H9 (cell line): ENCODE measurements at regions not wholly inside any gene's neighbourhood (a gene's known extent, or its start where the extent isn't known, plus 50 kb on each side); places are given as distances from the start of the nearest gene placed in this dataset.

Source experiments
- DNase-seq: peaks from one replicate; pipeline ENCODE4 v3.0.0-alpha.2; 2017
- H2AFZ ChIP-seq: one replicate; pipeline ENCODE4 v1.6.1; 2013; ENCODE audit warnings: mild to moderate bottlenecking, low read length, control low read depth, moderate library complexity
- H2AK5ac ChIP-seq: 2 replicates; pipeline ENCODE4 v1.6.1; 2013; ENCODE audit warnings: low read length, control low read depth, mixed read lengths; ENCODE audit not compliant: insufficient read length
- H2BK120ac ChIP-seq: one replicate; pipeline ENCODE4 v1.6.1; 2013; ENCODE audit warnings: low read depth, mild to moderate bottlenecking, low read length, control low read depth, inconsistent platforms; ENCODE audit not compliant: poor library complexity, severe bottlenecking
- H2BK12ac ChIP-seq: 2 replicates; pipeline ENCODE4 v1.6.1; 2013; ENCODE audit warnings: low read length, control low read depth, mixed read lengths, low read depth; ENCODE audit not compliant: insufficient read length
- H2BK15ac ChIP-seq: 2 replicates; pipeline ENCODE4 v1.6.1; 2013; ENCODE audit warnings: low read depth, low read length, control low read depth
- H2BK20ac ChIP-seq: one replicate; pipeline ENCODE4 v1.6.1; 2013; ENCODE audit warnings: low read depth, mild to moderate bottlenecking, low read length, control low read depth, inconsistent platforms; ENCODE audit not compliant: poor library complexity, severe bottlenecking
- H2BK5ac ChIP-seq: 2 replicates; pipeline ENCODE4 v1.6.1; 2013; ENCODE audit warnings: low read length, control low read depth, mixed read lengths; ENCODE audit not compliant: insufficient read length
- H3K14ac ChIP-seq: 2 replicates; pipeline ENCODE4 v1.6.1; 2013; ENCODE audit warnings: low read length, control low read depth; ENCODE audit not compliant: insufficient read depth
- H3K18ac ChIP-seq: 2 replicates; pipeline ENCODE4 v1.6.1; 2013; ENCODE audit warnings: low read depth, mild to moderate bottlenecking, mixed read lengths, low read length, control low read depth; ENCODE audit not compliant: insufficient read length
- H3K23ac ChIP-seq: 2 replicates; pipeline ENCODE4 v1.6.1; 2013; ENCODE audit warnings: low read length, control low read depth, mixed read lengths, low read depth; ENCODE audit not compliant: insufficient read length
- H3K23me2 ChIP-seq: 2 replicates; pipeline ENCODE4 v1.6.1; 2013; ENCODE audit warnings: low read depth, mild to moderate bottlenecking, mixed read lengths, low read length, control low read depth; ENCODE audit not compliant: insufficient read length, poor library complexity, severe bottlenecking
- H3K27ac ChIP-seq: 2 replicates; pipeline ENCODE4 v1.5.1; 2013; ENCODE audit warnings: low read length, control low read depth, mixed read lengths, low read depth; ENCODE audit not compliant: insufficient read length
- H3K27me3 ChIP-seq: 2 replicates; pipeline ENCODE4 v1.6.1; 2013; ENCODE audit warnings: low read length, control low read depth, inconsistent platforms; ENCODE audit not compliant: insufficient read depth
- H3K4ac ChIP-seq: 2 replicates; pipeline ENCODE4 v1.6.1; 2013; ENCODE audit warnings: low read depth, mild to moderate bottlenecking, control low read depth, inconsistent platforms, low read length, moderate library complexity
- H3K4me1 ChIP-seq: 2 replicates; pipeline ENCODE4 v1.6.1; 2013; ENCODE audit warnings: low read length, control low read depth, inconsistent platforms; ENCODE audit not compliant: insufficient read depth
- H3K4me2 ChIP-seq: 2 replicates; pipeline ENCODE4 v1.6.1; 2013; ENCODE audit warnings: low read length, control low read depth, mixed read lengths; ENCODE audit not compliant: insufficient read length, insufficient read depth
- H3K56ac ChIP-seq: 2 replicates; pipeline ENCODE4 v1.6.1; 2013; ENCODE audit warnings: low read depth, mild to moderate bottlenecking, mixed read lengths, low read length, control low read depth; ENCODE audit not compliant: insufficient read length
- H3K79me1 ChIP-seq: 2 replicates; pipeline ENCODE4 v1.6.1; 2013; ENCODE audit warnings: low read depth, mild to moderate bottlenecking, moderate library complexity, low read length, control low read depth, inconsistent platforms; ENCODE audit not compliant: insufficient read depth, poor library complexity, severe bottlenecking
- H3K79me2 ChIP-seq: 2 replicates; pipeline ENCODE4 v1.6.1; 2013; ENCODE audit warnings: low read length, control low read depth, inconsistent platforms; ENCODE audit not compliant: insufficient read depth
- H3K9ac ChIP-seq: 2 replicates; pipeline ENCODE4 v1.6.1; 2013; ENCODE audit warnings: low read length, control low read depth, mixed read lengths; ENCODE audit not compliant: insufficient read length; ENCODE audit errors: extremely low read depth
- H3K9me3 ChIP-seq: one replicate; pipeline ENCODE4 v1.6.1; 2013; ENCODE audit warnings: low read depth, low read length, inconsistent platforms; ENCODE audit not compliant: control insufficient read depth
- H3T11ph ChIP-seq: one replicate; pipeline ENCODE4 v1.6.1; 2013; ENCODE audit warnings: mild to moderate bottlenecking, low read length, control low read depth, inconsistent platforms
- H4K20me1 ChIP-seq: one replicate; pipeline ENCODE4 v1.6.1; 2013; ENCODE audit not compliant: control insufficient read depth, insufficient read length, insufficient read depth
- H4K5ac ChIP-seq: 2 replicates; pipeline ENCODE4 v1.6.1; 2013; ENCODE audit warnings: low read depth, mild to moderate bottlenecking, mixed read lengths, low read length, control low read depth; ENCODE audit not compliant: insufficient read length
- H4K8ac ChIP-seq: replicated peaks from 2 replicates; pipeline ENCODE4 v1.6.1; 2013; ENCODE audit warnings: low read length, control low read depth, mixed read lengths, low read depth; ENCODE audit not compliant: insufficient read length
- H4K91ac ChIP-seq: 2 replicates; pipeline ENCODE4 v1.6.1; 2013; ENCODE audit warnings: low read depth, mild to moderate bottlenecking, moderate library complexity, mixed read lengths, low read length, control low read depth; ENCODE audit not compliant: insufficient read length
- H3K27ac Mint-ChIP-seq, 3 experiments: 2 replicates in 2 of 3; 3 replicates in 1 of 3; pipeline ENCODE4 v1.8.0; 2020 to 2021; ENCODE audit warnings: mixed read lengths in 3 of 3, mild to moderate bottlenecking in 1 of 3, moderate library complexity in 1 of 3
- H3K27me3 Mint-ChIP-seq: 2 replicates; pipeline ENCODE4 v1.8.0; 2021; ENCODE audit warnings: low read depth, mild to moderate bottlenecking, moderate library complexity, mixed read lengths
- H3K36me3 Mint-ChIP-seq, 3 experiments: 2 replicates in 2 of 3; 3 replicates in 1 of 3; pipeline ENCODE4 v1.8.0; 2020 to 2021; ENCODE audit warnings: low read depth in 3 of 3, mixed read lengths in 3 of 3; ENCODE audit not compliant: insufficient read depth in 1 of 3
- H3K4me1 Mint-ChIP-seq, 2 experiments: 2 replicates each; pipeline ENCODE4 v1.8.0; 2020; ENCODE audit warnings: mixed read lengths in 2 of 2
- H3K4me3 Mint-ChIP-seq, 2 experiments: 2 replicates in 1 of 2; 3 replicates in 1 of 2; pipeline ENCODE4 v1.8.0; 2020 to 2021; ENCODE audit warnings: mild to moderate bottlenecking in 2 of 2, mixed read lengths in 2 of 2, moderate library complexity in 1 of 2
- H3K9me3 Mint-ChIP-seq, 2 experiments: 2 replicates in 1 of 2; 3 replicates in 1 of 2; pipeline ENCODE4 v1.8.0; 2020; ENCODE audit warnings: mild to moderate bottlenecking in 2 of 2, mixed read lengths in 2 of 2, moderate library complexity in 1 of 2
- CTCF ChIP-seq: fragments of 200-600 bp; sonication (generic); conservative IDR thresholded peaks from 3 replicates; pipeline ENCODE4 v1.8.0; 2021; ENCODE audit warnings: antibody characterized with exemption, mild to moderate bottlenecking
- WGBS: extraction: QIAGEN DNeasy Blood & Tissue Kit; methylation state at CpG from one replicate; pipeline ENCODE4 v1.1.7; 2013; ENCODE audit warnings: missing lambda C conversion rate, low lambda C conversion rate, mixed read lengths; ENCODE audit not compliant: insufficient read length; ENCODE audit errors: extremely low coverage; 5-methylcytosine and 5-hydroxymethylcytosine counted together

- Histone ChIP-seq H3K79me1 (no peaks in the 10 kb centered on the region), H3K23ac (no peak overlapping the region), H3K9ac (no peak overlapping the region), H2BK120ac (no peak overlapping the region), H3K23me2 (no peaks in the 10 kb centered on the region), H2BK15ac (no peak overlapping the region), H2AFZ (no peak overlapping the region), H3K56ac (no peak overlapping the region), H3K27me3 (no peaks in the 10 kb centered on the region), H3K4me1 (peaks cover 4% of the 10 kb centered on the region; the same call in 1 of the 2 replicates), H4K20me1 (no peaks in the 10 kb centered on the region), H2BK12ac (no peak overlapping the region), H4K5ac (no peak overlapping the region), H4K91ac (no peak overlapping the region), H3K9me3 (no peaks in the 10 kb centered on the region), H3K79me2 (no peaks in the 10 kb centered on the region), H2AK5ac (no peak overlapping the region), H3K27ac (no peak overlapping the region), H2BK5ac (no peak overlapping the region), H2BK20ac (no peak overlapping the region), H4K8ac (no peak overlapping the region), H3T11ph (no peak overlapping the region), H3K18ac (no peak overlapping the region), H3K14ac (no peak overlapping the region), H3K4ac (no peak overlapping the region), H3K4me2 (no peak overlapping the region)
- no CpG with 5 or more reads among the region's 2 CpGs for WGBS
- no peaks in the 10 kb centered on the region for H3K9me3 Mint-ChIP-seq
- peaks cover 6 to 7% of the 10 kb centered on the region in 2 experiments for H3K4me1 Mint-ChIP-seq
- no peak for DNase-seq
- no peak overlapping the region for H3K4me3 Mint-ChIP-seq
- H3K27ac Mint-ChIP-seq = no peak overlapping the region
- no peaks in the 10 kb centered on the region for H3K36me3 Mint-ChIP-seq
- no peaks in the 10 kb centered on the region for H3K27me3 Mint-ChIP-seq
- no peak for TF ChIP-seq CTCF
Observed at GRCh38 chr1:173332026-173332425, 124.9 kb upstream of the TNFSF4 start.
